Stimulated activated CD8-positive, alpha-beta memory T cell treated with anti-CD3 and anti-CD28 coated beads, Interleukin-12 subunit alpha, Interleukin-12 subunit beta, amount 100 ng/mL, for 4 hours (primary cell): ENCODE measurements at regions not wholly inside any gene's neighbourhood (a gene's known extent, or its start where the extent isn't known, plus 50 kb on each side); places are given as distances from the start of the nearest gene placed in this dataset.
A peak's percentile ranks its signal among the peaks of the same experiment; 100 is the strongest.

Experiments used
- DNase-seq: peaks from one replicate; pipeline ENCODE4 v3.0.0-alpha.2; 2020; ENCODE audit warnings: low read depth

DNA sequence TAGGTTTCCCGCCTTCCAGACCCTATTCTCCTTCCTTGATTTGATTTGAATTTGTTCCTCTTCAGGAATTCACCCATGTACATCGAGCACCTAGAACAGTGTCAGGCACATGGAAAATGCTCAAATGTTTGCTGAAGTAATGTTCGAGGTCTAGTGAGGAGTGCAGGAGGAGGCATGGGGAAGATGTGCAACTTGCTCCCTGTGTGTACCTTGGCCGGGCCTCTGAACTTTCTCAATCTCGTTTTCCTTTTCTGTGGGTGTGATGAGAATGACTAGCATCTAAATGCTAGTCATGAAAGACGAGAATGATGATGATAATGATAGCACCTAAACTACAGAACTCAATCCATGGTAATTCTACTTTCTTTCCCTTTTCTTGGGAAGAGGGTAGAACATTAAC lies 279.1 kb upstream of the PLET1 start:
- no peak for DNase-seq

- no peak for DNase-seq
These were observed 279.6 kb upstream of the PLET1 start for GRCh38 chr11:112540261-112540660.

GRCh38 chr11:112541140-112542046 lies 280.7 kb upstream of the PLET1 start:
- DNase-seq, result no peak

- no peak for DNase-seq
These were observed 281.8 kb upstream of the PLET1 start for GRCh38 chr11:112542479-112542878.

DNA sequence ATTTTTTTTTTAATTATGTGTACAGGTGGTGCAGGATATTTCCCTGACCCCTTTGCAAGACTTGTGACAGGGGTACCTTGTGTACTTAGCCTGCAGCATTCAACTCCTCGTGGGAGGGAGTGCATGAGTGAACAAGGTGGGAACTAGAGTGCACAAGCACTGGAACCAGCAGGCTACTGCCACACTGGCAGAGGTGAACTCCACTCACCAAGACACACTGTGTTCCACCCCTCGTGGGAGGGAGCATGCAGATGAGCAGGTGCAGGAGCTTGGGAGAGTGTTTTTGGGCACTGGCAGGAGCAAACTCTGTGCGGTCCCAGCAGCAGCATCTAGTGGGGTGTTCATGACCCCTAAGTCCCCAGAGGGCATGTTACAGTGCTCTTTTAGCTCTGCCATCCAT lies 282.7 kb upstream of the PLET1 start:
- DNase-seq, result no peak

GRCh38 chr11:112548641-112549040 lies 288.0 kb upstream of the PLET1 start:
- DNase-seq, result no peak

GRCh38 chr11:112553205-112553731 lies 292.6 kb upstream of the PLET1 start:
- no peak for DNase-seq

GRCh38 chr11:112554586-112554985 lies 293.9 kb upstream of the PLET1 start:
- DNase-seq, result no peak

GRCh38 chr11:112555491-112556364 lies 295.1 kb upstream of the PLET1 start:
- peak; percentile 6 for DNase-seq

DNA sequence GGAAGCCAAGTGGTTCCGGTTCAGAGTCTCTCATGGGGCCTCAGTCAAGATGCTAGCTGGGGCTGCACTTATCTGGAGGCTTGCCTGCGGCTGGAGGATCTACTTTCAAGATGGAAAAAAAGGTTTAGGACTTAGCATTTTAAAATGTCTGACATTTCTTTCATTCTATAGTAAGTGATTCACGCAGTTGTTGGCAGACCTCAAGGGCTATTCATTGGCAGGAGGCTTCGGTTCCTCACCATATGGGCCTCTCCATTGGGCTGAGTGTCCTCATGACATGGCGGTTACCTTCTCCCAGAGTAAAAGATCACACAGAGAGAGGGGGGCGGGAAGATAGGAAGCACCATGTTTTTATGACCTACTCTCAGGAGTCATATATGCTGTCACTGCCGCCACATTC lies 298.0 kb upstream of the PLET1 start:
- no peak for DNase-seq

GRCh38 chr11:112563808-112564207 lies 303.1 kb upstream of the PLET1 start:
- no peak for DNase-seq

- DNase-seq, result no peak
These were observed 303.7 kb upstream of the PLET1 start for GRCh38 chr11:112564228-112564955.

GRCh38 chr11:112565551-112565950 lies 304.9 kb upstream of the PLET1 start:
- DNase-seq, result no peak

- no peak for DNase-seq
These were observed 305.5 kb upstream of the PLET1 start for GRCh38 chr11:112566124-112566523.

DNA sequence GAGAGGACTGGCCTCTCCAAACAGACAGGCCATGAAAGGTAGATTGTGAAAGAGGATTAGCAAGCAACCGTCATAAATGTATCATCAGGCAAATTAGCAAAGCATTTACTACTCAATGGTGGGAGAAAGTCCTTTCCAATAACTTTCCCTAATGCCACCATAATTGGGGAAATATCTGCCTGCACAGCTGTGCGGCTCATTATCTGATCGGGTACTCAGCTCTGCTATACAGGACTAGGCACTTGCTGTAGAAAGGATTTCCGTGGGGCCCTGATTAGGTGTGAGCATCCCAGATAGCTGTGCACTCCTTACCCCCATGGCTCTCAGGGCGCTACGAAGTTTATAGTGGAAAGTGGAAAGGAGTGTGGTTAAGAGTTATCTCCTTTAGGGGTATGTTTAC lies 309.7 kb upstream of the PLET1 start:
- no peak for DNase-seq

- DNase-seq, result no peak
These were observed 318.6 kb upstream of the PLET1 start for GRCh38 chr11:112579282-112579681.

GRCh38 chr11:112580864-112581263 lies 320.2 kb upstream of the PLET1 start:
- DNase-seq, result no peak

- DNase-seq, result no peak
These were observed 321.1 kb upstream of the PLET1 start for GRCh38 chr11:112581747-112582146.

DNA sequence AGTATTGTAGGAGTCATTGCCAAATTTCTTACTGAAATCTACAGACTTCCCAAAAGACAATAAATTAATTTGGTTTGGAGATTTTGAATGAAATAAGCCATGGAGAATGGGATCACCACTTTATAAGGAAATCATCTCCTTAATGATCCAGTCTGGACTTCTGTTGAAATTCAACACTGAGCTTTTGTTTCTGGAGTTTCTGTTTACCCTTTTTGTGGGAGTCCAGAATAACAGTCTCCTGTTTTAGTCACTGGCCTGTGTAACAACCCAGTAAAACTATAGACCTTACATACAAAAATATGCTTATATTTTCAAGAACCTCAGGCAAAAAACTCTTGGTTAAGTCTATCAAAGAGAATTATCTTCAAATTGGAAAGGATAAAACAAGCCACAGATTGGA lies 321.7 kb upstream of the PLET1 start:
- DNase-seq, result no peak

- no peak for DNase-seq
These were observed 322.7 kb upstream of the PLET1 start for GRCh38 chr11:112583261-112583893.

- DNase-seq, result no peak
These were observed 324.0 kb upstream of the PLET1 start for GRCh38 chr11:112584672-112585071.

- no peak for DNase-seq
These were observed 327.0 kb upstream of the PLET1 start for GRCh38 chr11:112587664-112588063.
